NCI-H1092 (cell line): ENCODE measurements at regions not wholly inside any gene's neighbourhood (a gene's known extent, or its start where the extent isn't known, plus 50 kb on each side); places are given as distances from the start of the nearest gene placed in this dataset.

Experiments used
- DNase-seq: peaks from one replicate; lab custom pipeline; 2025; lab: John Stamatoyannopoulos, UW

- no peak for DNase-seq
Measured at GRCh38 chrX:131894995-131895394, 128.1 kb upstream of the STK26 start.

- no peak for DNase-seq
Measured at GRCh38 chrX:131895807-131896206, 127.3 kb upstream of the STK26 start.

- no peak for DNase-seq
Measured at GRCh38 chrX:131901546-131901945, 121.6 kb upstream of the STK26 start.

- DNase-seq: no peak
Measured at GRCh38 chrX:131907488-131908314, 115.4 kb upstream of the STK26 start.

- DNase-seq: no peak
Measured at GRCh38 chrX:131910586-131910985, 112.5 kb upstream of the STK26 start.

- DNase-seq: no peak
Measured at GRCh38 chrX:131915488-131915887, 107.6 kb upstream of the STK26 start.

- DNase-seq: no peak
Measured at GRCh38 chrX:131917588-131917987, 105.5 kb upstream of the STK26 start.

- no peak for DNase-seq
Measured at GRCh38 chrX:131918839-131919238, 104.3 kb upstream of the STK26 start.

- no peak for DNase-seq
Measured at GRCh38 chrX:131923614-131924250, 99.4 kb upstream of the STK26 start.

- no peak for DNase-seq
Measured at GRCh38 chrX:131938749-131939148, 84.4 kb upstream of the STK26 start.

GRCh38 chrX:131942034-131942433, 81.1 kb upstream of the STK26 start:
- DNase-seq: no peak

- DNase-seq: no peak
Measured at GRCh38 chrX:131944936-131945902, 77.9 kb upstream of the STK26 start.

- DNase-seq: no peak
Measured at GRCh38 chrX:131951166-131951565, 71.9 kb upstream of the STK26 start.

- no peak for DNase-seq
Measured at GRCh38 chrX:131955099-131955777, 67.9 kb upstream of the STK26 start.

GRCh38 chrX:131958724-131959123, 64.4 kb upstream of the STK26 start:
- no peak for DNase-seq

- DNase-seq: no peak
Measured at GRCh38 chrX:131970347-131970746, 52.8 kb upstream of the STK26 start.
